H9 (cell line): ENCODE measurements at regions not wholly inside any gene's neighbourhood (a gene's known extent, or its start where the extent isn't known, plus 50 kb on each side); places are given as distances from the start of the nearest gene placed in this dataset.

Source experiments
- DNase-seq: peaks from one replicate; pipeline ENCODE4 v3.0.0-alpha.2; 2017
- H2AFZ ChIP-seq: one replicate; pipeline ENCODE4 v1.6.1; 2013; ENCODE audit warnings: mild to moderate bottlenecking, low read length, control low read depth, moderate library complexity
- H2AK5ac ChIP-seq: 2 replicates; pipeline ENCODE4 v1.6.1; 2013; ENCODE audit warnings: low read length, control low read depth, mixed read lengths; ENCODE audit not compliant: insufficient read length
- H2BK120ac ChIP-seq: one replicate; pipeline ENCODE4 v1.6.1; 2013; ENCODE audit warnings: low read depth, mild to moderate bottlenecking, low read length, control low read depth, inconsistent platforms; ENCODE audit not compliant: poor library complexity, severe bottlenecking
- H2BK12ac ChIP-seq: 2 replicates; pipeline ENCODE4 v1.6.1; 2013; ENCODE audit warnings: low read length, control low read depth, mixed read lengths, low read depth; ENCODE audit not compliant: insufficient read length
- H2BK15ac ChIP-seq: 2 replicates; pipeline ENCODE4 v1.6.1; 2013; ENCODE audit warnings: low read depth, low read length, control low read depth
- H2BK20ac ChIP-seq: one replicate; pipeline ENCODE4 v1.6.1; 2013; ENCODE audit warnings: low read depth, mild to moderate bottlenecking, low read length, control low read depth, inconsistent platforms; ENCODE audit not compliant: poor library complexity, severe bottlenecking
- H2BK5ac ChIP-seq: 2 replicates; pipeline ENCODE4 v1.6.1; 2013; ENCODE audit warnings: low read length, control low read depth, mixed read lengths; ENCODE audit not compliant: insufficient read length
- H3K14ac ChIP-seq: 2 replicates; pipeline ENCODE4 v1.6.1; 2013; ENCODE audit warnings: low read length, control low read depth; ENCODE audit not compliant: insufficient read depth
- H3K18ac ChIP-seq: 2 replicates; pipeline ENCODE4 v1.6.1; 2013; ENCODE audit warnings: low read depth, mild to moderate bottlenecking, mixed read lengths, low read length, control low read depth; ENCODE audit not compliant: insufficient read length
- H3K23ac ChIP-seq: 2 replicates; pipeline ENCODE4 v1.6.1; 2013; ENCODE audit warnings: low read length, control low read depth, mixed read lengths, low read depth; ENCODE audit not compliant: insufficient read length
- H3K23me2 ChIP-seq: 2 replicates; pipeline ENCODE4 v1.6.1; 2013; ENCODE audit warnings: low read depth, mild to moderate bottlenecking, mixed read lengths, low read length, control low read depth; ENCODE audit not compliant: insufficient read length, poor library complexity, severe bottlenecking
- H3K27ac ChIP-seq: 2 replicates; pipeline ENCODE4 v1.5.1; 2013; ENCODE audit warnings: low read length, control low read depth, mixed read lengths, low read depth; ENCODE audit not compliant: insufficient read length
- H3K27me3 ChIP-seq: 2 replicates; pipeline ENCODE4 v1.6.1; 2013; ENCODE audit warnings: low read length, control low read depth, inconsistent platforms; ENCODE audit not compliant: insufficient read depth
- H3K4ac ChIP-seq: 2 replicates; pipeline ENCODE4 v1.6.1; 2013; ENCODE audit warnings: low read depth, mild to moderate bottlenecking, control low read depth, inconsistent platforms, low read length, moderate library complexity
- H3K4me1 ChIP-seq: 2 replicates; pipeline ENCODE4 v1.6.1; 2013; ENCODE audit warnings: low read length, control low read depth, inconsistent platforms; ENCODE audit not compliant: insufficient read depth
- H3K4me2 ChIP-seq: 2 replicates; pipeline ENCODE4 v1.6.1; 2013; ENCODE audit warnings: low read length, control low read depth, mixed read lengths; ENCODE audit not compliant: insufficient read length, insufficient read depth
- H3K56ac ChIP-seq: 2 replicates; pipeline ENCODE4 v1.6.1; 2013; ENCODE audit warnings: low read depth, mild to moderate bottlenecking, mixed read lengths, low read length, control low read depth; ENCODE audit not compliant: insufficient read length
- H3K79me1 ChIP-seq: 2 replicates; pipeline ENCODE4 v1.6.1; 2013; ENCODE audit warnings: low read depth, mild to moderate bottlenecking, moderate library complexity, low read length, control low read depth, inconsistent platforms; ENCODE audit not compliant: insufficient read depth, poor library complexity, severe bottlenecking
- H3K79me2 ChIP-seq: 2 replicates; pipeline ENCODE4 v1.6.1; 2013; ENCODE audit warnings: low read length, control low read depth, inconsistent platforms; ENCODE audit not compliant: insufficient read depth
- H3K9ac ChIP-seq: 2 replicates; pipeline ENCODE4 v1.6.1; 2013; ENCODE audit warnings: low read length, control low read depth, mixed read lengths; ENCODE audit not compliant: insufficient read length; ENCODE audit errors: extremely low read depth
- H3K9me3 ChIP-seq: one replicate; pipeline ENCODE4 v1.6.1; 2013; ENCODE audit warnings: low read depth, low read length, inconsistent platforms; ENCODE audit not compliant: control insufficient read depth
- H3T11ph ChIP-seq: one replicate; pipeline ENCODE4 v1.6.1; 2013; ENCODE audit warnings: mild to moderate bottlenecking, low read length, control low read depth, inconsistent platforms
- H4K20me1 ChIP-seq: one replicate; pipeline ENCODE4 v1.6.1; 2013; ENCODE audit not compliant: control insufficient read depth, insufficient read length, insufficient read depth
- H4K5ac ChIP-seq: 2 replicates; pipeline ENCODE4 v1.6.1; 2013; ENCODE audit warnings: low read depth, mild to moderate bottlenecking, mixed read lengths, low read length, control low read depth; ENCODE audit not compliant: insufficient read length
- H4K8ac ChIP-seq: replicated peaks from 2 replicates; pipeline ENCODE4 v1.6.1; 2013; ENCODE audit warnings: low read length, control low read depth, mixed read lengths, low read depth; ENCODE audit not compliant: insufficient read length
- H4K91ac ChIP-seq: 2 replicates; pipeline ENCODE4 v1.6.1; 2013; ENCODE audit warnings: low read depth, mild to moderate bottlenecking, moderate library complexity, mixed read lengths, low read length, control low read depth; ENCODE audit not compliant: insufficient read length
- H3K27ac Mint-ChIP-seq, 3 experiments: 2 replicates in 2 of 3; 3 replicates in 1 of 3; pipeline ENCODE4 v1.8.0; 2020 to 2021; ENCODE audit warnings: mixed read lengths in 3 of 3, mild to moderate bottlenecking in 1 of 3, moderate library complexity in 1 of 3
- H3K27me3 Mint-ChIP-seq: 2 replicates; pipeline ENCODE4 v1.8.0; 2021; ENCODE audit warnings: low read depth, mild to moderate bottlenecking, moderate library complexity, mixed read lengths
- H3K36me3 Mint-ChIP-seq, 3 experiments: 2 replicates in 2 of 3; 3 replicates in 1 of 3; pipeline ENCODE4 v1.8.0; 2020 to 2021; ENCODE audit warnings: low read depth in 3 of 3, mixed read lengths in 3 of 3; ENCODE audit not compliant: insufficient read depth in 1 of 3
- H3K4me1 Mint-ChIP-seq, 2 experiments: 2 replicates each; pipeline ENCODE4 v1.8.0; 2020; ENCODE audit warnings: mixed read lengths in 2 of 2
- H3K4me3 Mint-ChIP-seq, 2 experiments: 2 replicates in 1 of 2; 3 replicates in 1 of 2; pipeline ENCODE4 v1.8.0; 2020 to 2021; ENCODE audit warnings: mild to moderate bottlenecking in 2 of 2, mixed read lengths in 2 of 2, moderate library complexity in 1 of 2
- H3K9me3 Mint-ChIP-seq, 2 experiments: 2 replicates in 1 of 2; 3 replicates in 1 of 2; pipeline ENCODE4 v1.8.0; 2020; ENCODE audit warnings: mild to moderate bottlenecking in 2 of 2, mixed read lengths in 2 of 2, moderate library complexity in 1 of 2
- WGBS: extraction: QIAGEN DNeasy Blood & Tissue Kit; methylation state at CpG from one replicate; pipeline ENCODE4 v1.1.7; 2013; ENCODE audit warnings: missing lambda C conversion rate, low lambda C conversion rate, mixed read lengths; ENCODE audit not compliant: insufficient read length; ENCODE audit errors: extremely low coverage; 5-methylcytosine and 5-hydroxymethylcytosine counted together
- TF ChIP-seq, protein P1 (sequence below): fragments of 200-600 bp; sonication (generic); conservative IDR thresholded peaks from 3 replicates; pipeline ENCODE4 v1.8.0; 2021; ENCODE audit warnings: antibody characterized with exemption, mild to moderate bottlenecking

DNA sequence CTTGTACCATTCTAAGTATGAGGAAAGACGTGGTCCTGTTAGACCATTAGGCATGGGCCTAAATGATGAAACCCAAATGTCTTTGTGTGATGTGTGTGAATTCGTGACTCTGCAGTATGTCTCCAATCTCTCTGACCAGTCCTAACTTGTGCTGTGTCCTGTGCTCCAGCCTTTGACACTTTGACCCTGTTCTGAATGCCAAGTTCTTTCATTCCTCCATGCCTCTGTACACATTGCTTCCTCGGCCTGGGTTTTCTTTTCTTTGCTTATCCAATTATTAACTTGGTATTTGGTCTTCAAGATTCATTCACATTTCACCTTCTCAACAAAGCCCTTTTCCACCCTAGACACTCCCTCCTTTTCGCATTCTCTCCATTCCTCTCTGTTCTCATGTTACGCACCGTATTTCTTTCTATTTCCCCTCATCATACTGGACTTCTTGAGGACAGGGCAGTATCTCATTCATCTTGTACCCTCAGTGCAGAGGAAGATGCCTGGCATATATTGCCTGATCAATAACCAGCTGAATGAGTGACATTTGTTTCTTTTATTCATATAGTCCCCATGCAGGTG lies 138.7 kb downstream of the F11 start:
- Histone ChIP-seq H4K8ac (no peak overlapping the region), H3K18ac (no peak overlapping the region), H3K4me2 (no peak overlapping the region), H3K27me3 (no peaks in the 10 kb centered on the region), H3K4ac (no peak overlapping the region), H2BK20ac (no peak overlapping the region), H3K23me2 (no peaks in the 10 kb centered on the region), H3K14ac (no peak overlapping the region), H2BK120ac (no peak overlapping the region), H3K79me1 (no peaks in the 10 kb centered on the region), H2BK15ac (no peak overlapping the region), H3K9me3 (no peaks in the 10 kb centered on the region), H2AK5ac (no peak overlapping the region), H4K5ac (no peak overlapping the region), H3K27ac (no peak overlapping the region), H3T11ph (no peak overlapping the region), H4K20me1 (no peaks in the 10 kb centered on the region), H3K9ac (no peak overlapping the region), H3K23ac (no peak overlapping the region), H2BK12ac (no peak overlapping the region), H2BK5ac (no peak overlapping the region), H3K4me1 (no peaks in the 10 kb centered on the region), H3K56ac (no peak overlapping the region), H2AFZ (no peak overlapping the region), H4K91ac (no peak overlapping the region), H3K79me2 (no peaks in the 10 kb centered on the region)
- TF ChIP-seq, protein P1, sequence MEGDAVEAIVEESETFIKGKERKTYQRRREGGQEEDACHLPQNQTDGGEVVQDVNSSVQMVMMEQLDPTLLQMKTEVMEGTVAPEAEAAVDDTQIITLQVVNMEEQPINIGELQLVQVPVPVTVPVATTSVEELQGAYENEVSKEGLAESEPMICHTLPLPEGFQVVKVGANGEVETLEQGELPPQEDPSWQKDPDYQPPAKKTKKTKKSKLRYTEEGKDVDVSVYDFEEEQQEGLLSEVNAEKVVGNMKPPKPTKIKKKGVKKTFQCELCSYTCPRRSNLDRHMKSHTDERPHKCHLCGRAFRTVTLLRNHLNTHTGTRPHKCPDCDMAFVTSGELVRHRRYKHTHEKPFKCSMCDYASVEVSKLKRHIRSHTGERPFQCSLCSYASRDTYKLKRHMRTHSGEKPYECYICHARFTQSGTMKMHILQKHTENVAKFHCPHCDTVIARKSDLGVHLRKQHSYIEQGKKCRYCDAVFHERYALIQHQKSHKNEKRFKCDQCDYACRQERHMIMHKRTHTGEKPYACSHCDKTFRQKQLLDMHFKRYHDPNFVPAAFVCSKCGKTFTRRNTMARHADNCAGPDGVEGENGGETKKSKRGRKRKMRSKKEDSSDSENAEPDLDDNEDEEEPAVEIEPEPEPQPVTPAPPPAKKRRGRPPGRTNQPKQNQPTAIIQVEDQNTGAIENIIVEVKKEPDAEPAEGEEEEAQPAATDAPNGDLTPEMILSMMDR: no peak
- Mint-ChIP-seq H3K9me3 (peaks cover 3 to 10% of the 10 kb centered on the region in 2 experiments; a peak in 4 of 5 replicates), H3K4me1 (peaks cover 0 to 3% of the 10 kb centered on the region in 2 experiments; a peak in 2 of 4 replicates), H3K27me3 (peaks cover 9% of the 10 kb centered on the region), H3K27ac (no peak overlapping the region), H3K36me3 (peaks cover 0 to 7% (median 3%) of the 10 kb centered on the region in 3 experiments; a peak in 3 of 7 replicates), H3K4me3 (no peak overlapping the region)
- 100% methylated on average over 3 of the region's 6 CpGs for WGBS
- DNase-seq: no peak
